Caki2 (cell line): ENCODE measurements at regions not wholly inside any gene's neighbourhood (a gene's known extent, or its start where the extent isn't known, plus 50 kb on each side); places are given as distances from the start of the nearest gene placed in this dataset.

ENCODE experiments used
- DNase-seq: peaks from one replicate; pipeline ENCODE4 v3.0.0-alpha.2; 2015; ENCODE audit warnings: low read depth
- in situ Hi-C: cut with HindIII; loops from 2 replicates; pipeline ENCODE4 v1.10.0; 2016; ENCODE audit warnings: low sequenced_read_pairs, low pct_unique_long_range_greater_than_20kb, mixed read lengths

DNA sequence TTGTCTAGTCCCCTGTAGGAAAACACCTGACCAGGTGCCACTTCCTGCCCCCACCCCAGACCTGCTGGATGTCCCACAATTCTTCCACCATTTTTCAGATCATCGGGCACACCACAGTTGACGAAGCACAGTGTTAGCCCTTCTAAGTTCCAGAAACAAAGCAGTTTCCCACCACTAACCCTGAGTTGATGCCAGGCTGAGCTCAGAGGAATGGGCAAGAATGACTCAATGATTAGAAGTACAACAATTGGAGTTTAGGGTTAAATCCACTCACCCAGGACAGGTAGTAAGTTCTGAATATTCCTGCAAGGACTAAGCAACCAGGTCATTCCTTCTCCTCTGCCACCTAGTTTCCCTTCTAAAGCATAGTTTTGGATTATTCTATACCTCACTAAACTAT is 979.8 kb downstream of the BCL11B start:
- in situ Hi-C loops = no loop called here
- no peak for DNase-seq

DNA sequence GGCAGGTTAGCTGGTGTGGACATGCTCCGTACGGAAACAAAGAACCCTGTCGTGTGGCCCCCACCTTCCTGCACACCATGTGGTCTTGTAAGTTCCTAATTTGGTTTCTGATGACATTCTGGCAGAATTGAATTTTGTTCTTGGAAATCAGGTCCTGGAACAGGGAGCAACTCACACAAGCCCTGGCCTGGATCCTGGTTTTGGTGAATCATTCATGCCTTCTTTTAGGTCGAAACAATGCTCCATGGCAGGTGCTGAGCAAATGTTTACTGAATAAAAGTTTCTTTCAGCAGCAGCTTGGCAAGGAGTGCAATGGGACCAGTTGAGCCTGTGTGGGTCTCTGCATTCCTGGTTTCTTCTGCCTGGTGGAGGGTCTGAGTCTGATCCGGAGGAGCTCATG is 978.4 kb downstream of the BCL11B start:
- no peak for DNase-seq
- in situ Hi-C loops = no loop called here

DNA sequence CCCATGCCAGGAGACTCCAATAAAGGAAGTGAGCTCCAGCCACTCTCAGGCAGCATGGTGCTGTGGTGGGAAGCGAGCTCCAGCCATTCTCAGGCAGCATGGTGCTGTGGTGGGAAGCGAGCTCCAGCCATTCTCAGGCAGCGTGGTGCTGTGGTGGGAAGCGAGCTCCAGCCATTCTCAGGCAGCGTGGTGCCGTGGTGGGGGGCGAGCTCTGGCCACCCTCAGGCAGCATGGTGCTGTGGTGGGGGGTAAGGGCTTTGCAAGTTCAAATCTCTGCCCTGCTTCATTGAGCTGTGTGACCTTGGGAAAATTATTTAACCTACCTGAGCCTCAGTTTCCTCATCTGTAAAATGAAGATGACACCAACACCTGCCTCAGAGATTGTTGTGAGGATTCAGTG is 975.1 kb downstream of the BCL11B start:
- in situ Hi-C loops = no loop called here
- DNase-seq = no peak

DNA sequence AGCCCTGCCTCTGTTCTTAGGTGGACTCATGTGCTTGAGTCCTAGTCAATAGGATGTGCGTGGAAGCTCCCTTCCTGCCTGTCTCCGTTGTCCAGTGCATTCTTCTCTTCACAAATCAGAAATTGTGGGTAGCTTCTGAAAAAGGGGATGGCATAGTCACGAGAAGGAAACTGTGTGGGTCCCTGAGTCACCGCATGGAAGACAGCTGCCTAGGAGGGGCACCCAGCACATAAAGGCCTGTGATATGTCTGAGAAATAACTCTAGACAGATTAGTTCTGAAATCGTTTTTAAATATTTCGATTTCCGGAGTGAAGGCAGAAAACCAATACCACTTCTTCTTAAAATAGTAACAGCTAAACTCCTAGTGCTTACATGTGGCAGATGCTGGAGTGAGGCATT is 974.4 kb downstream of the BCL11B start:
- in situ Hi-C loops = no loop called here
- DNase-seq = no peak

DNA sequence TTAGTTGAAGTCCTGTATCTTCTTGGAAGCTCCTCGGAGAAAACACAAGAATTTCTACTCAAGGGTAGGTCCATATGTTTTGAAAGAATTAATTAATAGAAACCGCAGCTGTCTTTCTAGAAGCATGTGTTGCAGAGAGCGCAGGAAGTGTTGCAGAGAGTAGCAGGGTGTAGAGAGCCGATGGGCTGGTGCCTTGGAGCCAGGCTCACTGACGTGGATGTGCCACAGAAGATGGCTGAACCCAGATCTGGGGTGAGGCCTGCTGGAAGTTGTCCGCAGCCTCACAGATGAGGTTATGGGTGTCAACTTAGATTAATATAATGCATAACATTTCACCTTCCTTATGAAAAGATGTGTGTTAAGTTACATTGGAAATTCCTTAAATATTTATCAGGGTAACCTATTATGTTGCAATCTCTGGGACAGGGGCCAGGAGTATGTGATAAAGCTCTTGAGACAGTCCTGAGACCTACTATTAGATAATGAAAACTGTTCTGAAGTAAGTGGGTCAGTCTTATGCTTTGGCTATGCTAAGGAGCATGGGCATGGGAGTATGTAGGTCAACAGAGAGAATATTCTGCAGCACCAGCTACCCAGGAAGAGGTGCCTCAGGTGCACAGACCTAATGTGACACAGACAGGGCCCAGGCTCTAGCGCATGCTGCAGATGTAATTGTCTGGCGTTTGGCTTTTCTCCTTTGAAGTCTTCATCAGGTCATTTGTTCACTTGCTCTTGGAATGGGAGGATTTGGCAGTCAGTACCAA is 973.3 kb downstream of the BCL11B start:
- DNase-seq = no peak
- in situ Hi-C loops = no loop called here

DNA sequence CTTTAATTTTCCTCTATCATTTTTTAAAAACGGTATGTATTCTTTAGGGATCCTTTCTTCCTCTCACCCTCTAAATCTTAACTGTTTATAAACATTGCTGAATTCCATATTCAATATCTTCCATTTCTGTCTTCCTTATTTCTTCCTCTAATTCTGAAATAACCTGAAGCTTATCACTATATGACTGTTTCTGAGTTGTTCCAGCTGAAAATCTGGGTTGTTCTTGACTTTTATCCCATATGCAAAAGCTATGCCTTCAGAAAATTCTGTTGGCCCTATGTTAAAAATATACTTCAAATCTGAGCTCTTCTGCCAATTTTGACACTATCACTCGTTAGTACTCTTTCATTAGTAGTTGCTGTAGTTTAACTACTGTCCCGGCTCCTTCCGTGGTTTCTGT is 970.3 kb downstream of the BCL11B start:
- in situ Hi-C loops = no loop called here
- DNase-seq = no peak

DNA sequence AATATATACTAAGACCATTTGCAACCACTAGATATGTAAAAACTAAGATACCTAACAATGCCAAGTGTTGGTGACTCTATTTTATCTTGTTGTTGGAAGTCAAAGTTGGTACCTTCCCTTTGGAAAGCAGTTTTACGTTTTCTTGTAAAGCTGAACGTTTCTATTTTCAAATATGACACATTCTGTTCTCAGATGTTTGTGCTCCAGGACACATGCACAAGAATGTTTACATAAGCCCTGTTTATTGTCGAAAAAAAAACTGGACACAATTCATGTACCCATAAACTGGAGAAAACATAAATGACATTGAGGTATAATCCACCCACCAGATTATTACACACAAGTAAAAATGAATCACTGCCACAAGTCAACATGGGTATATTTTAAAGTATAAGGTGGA is 967.4 kb downstream of the BCL11B start:
- in situ Hi-C loops = no loop called here
- no peak for DNase-seq

DNA sequence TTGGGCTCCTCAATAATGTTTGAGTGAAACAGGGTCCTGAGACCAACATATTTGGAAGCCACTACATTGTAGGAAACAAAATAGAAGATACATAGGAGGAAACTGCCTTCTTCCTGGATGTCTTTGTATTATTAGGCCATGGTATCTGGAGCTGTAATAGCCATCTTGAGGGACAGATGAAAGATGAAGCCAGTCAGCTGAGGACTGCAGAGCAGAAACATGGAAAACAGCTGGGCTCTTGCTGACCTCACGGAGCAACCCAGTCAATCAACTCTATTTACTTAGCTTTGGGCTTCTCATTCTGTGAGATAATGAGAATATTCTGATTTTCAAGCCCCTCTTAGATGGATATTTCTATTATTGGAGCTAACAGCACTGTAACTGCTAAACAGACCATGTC is 962.4 kb downstream of the BCL11B start:
- no peak for DNase-seq
- in situ Hi-C loops = no loop called here

DNA sequence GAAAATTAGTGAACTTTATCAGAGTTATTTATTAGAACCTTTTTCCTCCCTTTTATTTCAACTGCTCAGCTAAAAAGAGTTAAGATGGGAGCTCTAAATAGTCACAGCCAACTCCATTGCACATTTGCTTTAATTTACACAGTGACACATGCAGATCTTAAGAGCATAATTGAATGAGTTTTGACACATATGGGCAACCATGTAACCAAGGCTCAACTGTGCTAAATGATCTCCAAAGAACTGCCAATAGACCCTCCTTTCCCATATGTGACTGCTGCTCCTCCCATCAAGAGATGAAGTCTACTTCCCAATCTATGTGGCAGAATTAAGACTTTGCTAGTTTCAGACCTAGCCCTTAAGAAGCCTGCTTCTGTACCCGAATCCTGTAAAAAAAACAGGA is 960.0 kb downstream of the BCL11B start:
- in situ Hi-C loops = no loop called here
- DNase-seq = no peak

DNA sequence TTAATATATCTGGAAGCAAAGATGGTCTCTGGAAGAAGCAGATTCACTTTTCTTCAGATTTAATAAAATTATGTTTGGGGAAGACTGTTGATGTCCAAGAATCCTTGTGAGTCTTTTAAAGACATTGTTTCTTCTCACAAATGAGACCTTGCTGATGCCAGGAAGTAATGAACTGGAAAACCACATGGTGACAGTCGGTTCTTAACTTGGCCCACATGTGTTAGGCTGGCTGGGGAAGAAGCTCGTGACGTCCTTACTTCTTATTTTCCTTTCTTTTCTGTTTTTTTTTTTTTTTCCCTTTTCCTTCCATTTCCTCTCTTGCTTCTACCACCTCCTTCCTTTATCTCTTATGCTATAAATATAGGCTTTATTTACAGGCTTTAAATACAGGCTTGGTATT is 950.2 kb downstream of the BCL11B start:
- no peak for DNase-seq
- in situ Hi-C loops = no loop called here

DNA sequence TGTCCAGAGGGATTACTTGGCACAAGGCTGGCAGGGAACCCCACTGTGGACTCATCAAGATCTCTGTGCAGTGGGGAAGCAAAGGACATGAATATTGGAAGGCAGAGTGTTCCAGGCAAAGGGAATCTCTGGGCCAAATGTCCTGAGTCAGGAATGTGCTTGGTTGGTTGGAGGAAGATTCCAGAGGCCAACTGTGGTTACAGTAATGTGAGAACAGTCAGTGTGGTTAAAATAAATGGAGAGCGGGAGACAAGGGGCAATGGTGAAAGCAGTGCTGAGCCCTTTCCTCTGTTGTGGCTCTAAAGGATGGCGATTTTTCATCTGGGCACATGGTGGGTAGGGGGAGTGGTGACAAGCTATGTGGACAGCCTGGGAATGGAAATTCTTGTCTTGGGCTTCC is 948.2 kb downstream of the BCL11B start:
- in situ Hi-C loops = no loop called here
- no peak for DNase-seq

DNA sequence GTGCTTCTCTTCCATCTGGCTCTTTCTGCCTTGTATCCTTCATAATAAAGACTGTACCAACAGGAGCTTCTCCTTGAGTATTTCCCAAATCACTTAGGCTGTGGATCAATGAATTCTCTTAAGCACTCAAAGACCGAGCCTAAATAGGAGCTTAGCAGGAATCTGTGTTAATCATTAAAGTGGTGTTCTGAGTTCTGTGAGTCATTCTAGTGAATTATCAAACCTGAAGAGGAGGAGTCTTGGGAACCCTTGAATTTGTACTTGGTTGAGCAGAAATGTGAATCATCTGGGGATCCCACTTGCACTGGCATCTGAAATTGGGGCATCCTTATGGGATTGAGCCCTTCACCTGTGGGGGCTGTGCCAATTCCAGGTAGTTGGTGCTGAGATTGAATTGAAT is 946.2 kb downstream of the BCL11B start:
- peak; percentile 59 for DNase-seq
- in situ Hi-C loops = no loop called here

DNA sequence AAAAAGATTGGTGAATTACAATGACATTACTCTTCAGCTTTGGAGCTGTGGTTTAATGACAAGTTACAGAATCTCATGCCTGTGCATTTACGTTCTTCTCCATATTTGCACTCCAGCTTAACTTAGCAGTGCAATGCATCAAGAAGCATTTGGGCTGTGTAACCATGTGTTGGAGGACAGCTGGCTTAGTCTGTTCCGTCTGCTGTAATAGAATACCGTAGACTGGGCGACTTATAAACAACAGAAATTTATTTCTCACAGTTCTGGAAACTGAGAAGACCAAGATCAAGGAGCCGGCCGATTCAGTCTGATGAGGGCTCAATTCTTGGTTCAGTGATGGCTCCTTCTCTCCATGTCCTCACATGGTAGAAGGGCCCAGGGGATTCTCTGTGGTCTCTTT is 943.5 kb downstream of the BCL11B start:
- in situ Hi-C loops = no loop called here
- no peak for DNase-seq

DNA sequence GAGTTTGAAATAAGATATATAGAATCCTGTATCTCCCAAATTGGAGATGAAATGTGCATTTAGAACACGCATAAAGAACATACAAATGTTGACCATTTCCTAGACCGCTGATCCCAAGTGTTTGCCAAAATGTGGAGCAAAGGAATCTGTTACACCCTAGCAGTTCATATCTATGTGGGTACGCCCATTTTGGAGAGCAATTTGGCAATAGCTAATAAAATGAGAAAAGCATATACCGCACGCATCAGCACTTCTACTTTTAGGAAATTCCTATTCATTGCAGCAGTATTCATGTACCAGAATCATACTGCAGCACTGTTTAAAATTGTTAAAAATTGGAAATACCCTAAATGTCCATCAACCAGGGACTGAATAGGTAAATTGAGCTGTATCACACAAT is 937.8 kb downstream of the BCL11B start:
- no peak for DNase-seq
- in situ Hi-C loops = no loop called here

DNA sequence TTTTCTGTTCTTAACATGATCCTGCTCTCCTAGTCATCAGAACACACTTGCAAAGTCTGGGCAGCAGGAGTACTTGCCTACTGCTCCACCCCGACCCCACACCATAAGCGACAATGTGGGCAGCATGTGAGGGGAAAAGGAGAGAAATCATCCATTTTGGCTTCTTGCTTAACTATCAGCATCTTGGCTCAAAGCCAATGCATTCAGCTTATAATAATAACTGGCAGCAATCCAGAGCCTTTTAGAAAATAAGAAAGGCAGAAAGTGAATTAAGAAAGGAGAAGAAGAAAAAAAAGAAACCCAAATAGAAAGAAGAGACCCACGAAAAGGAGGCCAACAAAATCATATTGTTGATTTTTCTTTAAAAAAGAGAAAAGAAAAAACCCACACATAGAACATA is 930.8 kb downstream of the BCL11B start:
- no peak for DNase-seq
- in situ Hi-C loops = no loop called here

DNA sequence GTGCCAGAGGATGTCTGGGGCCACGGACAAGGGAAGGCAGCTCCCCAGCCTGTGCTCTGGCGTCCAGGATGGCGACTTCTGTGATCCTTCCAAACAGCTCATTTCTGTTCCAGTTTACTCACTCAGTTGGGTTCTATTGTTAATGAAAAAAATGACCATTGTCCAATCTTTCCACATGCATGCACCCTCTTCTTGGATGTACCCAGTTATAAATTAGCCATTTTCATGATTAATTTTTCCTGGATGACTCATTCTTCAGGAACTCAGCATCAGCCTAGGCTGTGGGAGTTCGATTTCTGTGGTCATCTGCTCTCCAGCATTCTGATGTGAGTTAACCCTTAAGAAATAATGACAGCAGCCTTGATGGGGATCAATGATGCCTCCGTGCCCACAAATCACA is 926.8 kb downstream of the BCL11B start:
- in situ Hi-C loops = no loop called here
- peak; percentile 37 for DNase-seq

DNA sequence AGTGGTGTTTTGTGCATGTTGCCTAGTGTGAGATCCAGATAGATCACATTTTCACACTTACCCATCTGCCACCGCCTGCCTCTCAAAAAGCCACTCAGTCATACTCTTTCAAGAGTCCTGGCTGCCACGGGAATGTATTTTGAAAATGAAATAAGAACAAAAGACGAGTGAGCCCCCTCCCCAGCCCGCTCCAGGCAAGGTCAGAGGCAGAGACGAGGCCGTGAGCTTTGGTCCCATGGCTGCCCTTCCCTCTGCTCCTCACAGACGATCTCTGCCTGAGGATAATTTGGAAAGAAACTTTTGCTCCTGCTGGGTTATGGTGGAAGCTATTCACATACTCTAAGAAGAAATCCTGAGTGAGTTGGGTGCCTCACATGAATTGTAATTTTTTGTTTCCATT is 924.3 kb downstream of the BCL11B start:
- in situ Hi-C loops = no loop called here
- no peak for DNase-seq

DNA sequence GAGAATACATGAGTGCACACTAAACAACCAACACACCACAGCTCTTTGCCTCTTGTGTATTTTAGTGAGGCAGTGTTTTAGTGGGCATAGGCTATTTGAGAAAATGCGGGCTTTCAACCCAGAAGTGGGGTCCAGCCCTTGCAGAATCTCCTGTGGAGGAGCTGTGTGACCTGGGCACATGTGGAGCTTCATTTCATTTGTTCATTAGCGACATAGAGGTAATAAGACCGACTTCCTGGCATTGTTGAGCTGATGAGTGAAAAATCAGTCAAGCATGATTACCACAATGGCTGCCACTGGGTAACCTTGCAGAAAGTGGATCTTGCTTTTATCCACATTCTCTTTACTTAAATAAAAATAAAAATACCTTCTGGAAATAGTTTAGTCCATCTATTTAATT is 923.5 kb downstream of the BCL11B start:
- no peak for DNase-seq
- in situ Hi-C loops = no loop called here

DNA sequence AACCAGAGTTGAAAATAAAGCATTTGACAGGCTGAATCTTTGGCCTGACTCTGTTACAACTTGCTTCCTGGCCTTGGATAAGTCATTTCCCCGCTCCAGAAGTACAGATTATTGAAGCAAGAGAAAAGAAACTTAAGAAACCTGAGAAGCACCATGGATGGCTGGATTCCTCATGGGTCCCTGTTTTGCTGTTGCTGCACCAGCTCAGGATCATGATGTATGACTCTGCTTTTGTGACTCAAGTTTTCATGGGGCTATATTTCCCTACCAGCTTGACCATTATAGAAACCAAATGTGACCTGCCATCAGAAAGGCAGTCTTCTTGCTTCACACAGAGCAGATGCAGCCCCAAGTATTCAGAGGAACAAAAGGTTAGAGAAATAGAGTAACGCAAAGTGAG is 921.8 kb downstream of the BCL11B start:
- no peak for DNase-seq
- in situ Hi-C loops = no loop called here

DNA sequence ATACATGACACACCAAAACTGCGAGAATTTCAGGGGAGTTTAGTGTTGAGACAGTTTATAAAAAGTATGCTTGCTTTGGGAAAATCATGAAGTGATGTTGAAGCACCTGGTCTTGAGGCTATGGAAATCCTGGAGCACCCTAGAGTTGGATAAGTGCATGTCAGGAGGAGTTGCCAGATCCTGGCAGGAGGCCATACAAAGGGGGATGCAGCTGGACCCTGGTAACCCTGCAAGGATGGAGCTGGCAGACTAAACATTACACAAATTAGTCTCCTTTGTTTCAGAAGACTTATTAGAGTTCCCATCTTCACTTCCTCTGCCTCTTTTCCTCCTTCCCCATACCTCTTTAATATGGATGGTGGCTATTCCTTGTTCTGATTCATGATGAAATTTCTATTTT is 907.0 kb downstream of the BCL11B start:
- in situ Hi-C loops = no loop called here
- DNase-seq = no peak

DNA sequence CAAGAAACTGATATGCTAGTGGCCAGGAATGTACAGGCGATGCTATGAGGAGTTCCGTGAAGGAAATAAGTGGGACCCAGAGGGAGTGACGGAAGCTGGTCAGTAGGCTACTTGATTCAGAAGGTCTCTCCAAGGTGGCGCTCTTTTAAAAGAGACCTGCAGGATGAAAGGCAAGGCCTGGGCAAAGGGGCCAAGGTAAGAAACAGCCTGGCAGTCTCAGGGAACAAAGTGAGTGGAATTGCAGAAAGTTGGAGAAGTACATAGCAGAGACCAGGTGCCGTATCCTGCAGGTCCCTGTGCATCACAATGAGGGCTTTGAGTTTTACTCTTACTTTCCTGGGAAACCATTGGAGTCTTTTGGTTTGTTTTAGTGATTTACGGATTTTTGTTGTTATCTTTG is 905.6 kb downstream of the BCL11B start:
- DNase-seq = no peak
- in situ Hi-C loops = no loop called here
